Spleen (tissue), 7 donors: ENCODE measurements at regions not wholly inside any gene's neighbourhood (a gene's known extent, or its start where the extent isn't known, plus 50 kb on each side); places are given as distances from the start of the nearest gene placed in this dataset.

ENCODE experiments used
- CTCF ChIP-seq, 11 experiments: fragments of 200-600 bp in 7 of 11; fragments of 450-650 bp in 4 of 11; sonication (generic) in 4 of 11; IDR thresholded peaks in 8 of 11; conservative IDR thresholded peaks in 3 of 11; 1 replicate in 7 of 11; 2 replicates in 4 of 11; pipeline versions ENCODE4 v1.4.0 to v1.8.0; 2016 to 2021; ENCODE audit warnings: antibody characterized with exemption in 11 of 11, inconsistent platforms in 4 of 11, mild to moderate bottlenecking in 1 of 11
- POLR2A ChIP-seq, 3 donors: fragments of 450-650 bp; IDR thresholded peaks; one replicate each; pipeline ENCODE4 v1.5.1; 2017; ENCODE audit warnings: antibody characterized with exemption in 3 of 3, mild to moderate bottlenecking in 1 of 3
- POLR2AphosphoS5 ChIP-seq, 3 donors: sonication (generic); formaldehyde crosslinking; IDR thresholded peaks; one replicate each; pipeline ENCODE4 v1.5.1; 2017; ENCODE audit warnings: antibody characterized with exemption in 3 of 3
- donor health status: DM: no; HTN: no; CAD: no; lungs with moderate emphysema.
- donor health status: DM: no; HTN: no; CAD: no.
- donor health status: DM: no; HTN: no; CAD: no.

GRCh38 chr15:58313304-58313703 is 118.5 kb upstream of the LIPC start:
- TF ChIP-seq POLR2AphosphoS5 (IDR thresholded peaks at IDR 0.05) = no peak
- no peak for TF ChIP-seq CTCF (IDR thresholded peaks at IDR 0.05 in 8 of 11, conservative IDR thresholded peaks at IDR 0.05 in 3 of 11)
- TF ChIP-seq POLR2A (IDR thresholded peaks at IDR 0.05) = no peak
